ENCODE measurements at regions not wholly inside any gene's neighbourhood (a gene's known extent, or its start where the extent isn't known, plus 50 kb on each side); places are given as distances from the start of the nearest gene placed in this dataset.

GRCh38 chr11:101369835-101370234 is 214.0 kb downstream of the TRPC6 start:
- no peak for TF ChIP-seq CTCF (conservative IDR thresholded peaks at IDR 0.05; ENCODE audit: low read depth in 2 of 2)
- TF ChIP-seq STAT1 (IDR thresholded peaks at IDR 0.05; ENCODE audit: unreplicated experiment), result no peak

All from GM23338 (cell line).